ENCODE measurements at regions not wholly inside any gene's neighbourhood (a gene's known extent, or its start where the extent isn't known, plus 50 kb on each side); places are given as distances from the start of the nearest gene placed in this dataset.
"Not testable (repeated sequence)": the region's sequence is repeated elsewhere in the genome, so short reads cannot be mapped to it uniquely, and the experiment has no call there.

- DNase-seq (ENCODE audit: low read depth in 2 of 2): not testable (repeated sequence)
Observed at GRCh38 chr11:3514635-3515424, 127.0 kb downstream of the ART5 start.

GRCh38 chr11:3513311-3513710, 128.5 kb downstream of the ART5 start:
- not testable (repeated sequence) for DNase-seq (ENCODE audit: low read depth in 2 of 2)

- not testable (repeated sequence) for DNase-seq (ENCODE audit: low read depth in 2 of 2)
Observed at GRCh38 chr11:3512751-3513150, 129.0 kb downstream of the ART5 start.

GRCh38 chr11:3512133-3512703, 129.6 kb downstream of the ART5 start:
- DNase-seq (ENCODE audit: low read depth in 2 of 2): peak in 1 of 2 donors; percentile 3

- not testable (repeated sequence) for DNase-seq (ENCODE audit: low read depth in 2 of 2)
Observed at GRCh38 chr11:3511416-3512132, 130.2 kb downstream of the ART5 start.

GRCh38 chr11:3509563-3509962, 130.6 kb upstream of the ZNF195 start:
- not testable (repeated sequence) for DNase-seq (ENCODE audit: low read depth in 2 of 2)

GRCh38 chr11:3499198-3499597, 120.3 kb upstream of the ZNF195 start:
- DNase-seq (ENCODE audit: low read depth in 2 of 2): not testable (repeated sequence)

- not testable (repeated sequence) for DNase-seq (ENCODE audit: low read depth in 2 of 2)
Observed at GRCh38 chr11:3498356-3498755, 119.4 kb upstream of the ZNF195 start.

- DNase-seq (ENCODE audit: low read depth in 2 of 2): not testable (repeated sequence)
Observed at GRCh38 chr11:3493152-3493551, 114.2 kb upstream of the ZNF195 start.

GRCh38 chr11:3488003-3488402, 109.1 kb upstream of the ZNF195 start:
- not testable (repeated sequence) for DNase-seq (ENCODE audit: low read depth in 2 of 2)

- not testable (repeated sequence) for DNase-seq (ENCODE audit: low read depth in 2 of 2)
Observed at GRCh38 chr11:3485737-3486136, 106.8 kb upstream of the ZNF195 start.

GRCh38 chr11:3476937-3477885, 98.3 kb upstream of the ZNF195 start:
- not testable (repeated sequence) for DNase-seq (ENCODE audit: low read depth in 2 of 2)

- DNase-seq (ENCODE audit: low read depth in 2 of 2): not testable (repeated sequence)
Observed at GRCh38 chr11:3476084-3476936, 97.4 kb upstream of the ZNF195 start.

- DNase-seq (ENCODE audit: low read depth in 2 of 2): not testable (repeated sequence)
Observed at GRCh38 chr11:3468963-3469362, 90.0 kb upstream of the ZNF195 start.

- DNase-seq (ENCODE audit: low read depth in 2 of 2): not testable (repeated sequence)
Observed at GRCh38 chr11:3467599-3467998, 88.7 kb upstream of the ZNF195 start.

GRCh38 chr11:3455666-3456065, 76.7 kb upstream of the ZNF195 start:
- not testable (repeated sequence) for DNase-seq (ENCODE audit: low read depth in 2 of 2)

GRCh38 chr11:3454844-3455243, 75.9 kb upstream of the ZNF195 start:
- DNase-seq (ENCODE audit: low read depth in 2 of 2): peak; percentile 24 to 38

GRCh38 chr11:3453596-3454256, 74.8 kb upstream of the ZNF195 start:
- DNase-seq (ENCODE audit: low read depth in 2 of 2): not testable (repeated sequence)

GRCh38 chr11:3450822-3451221, 71.9 kb upstream of the ZNF195 start:
- not testable (repeated sequence) for DNase-seq (ENCODE audit: low read depth in 2 of 2)

- DNase-seq (ENCODE audit: low read depth in 2 of 2): not testable (repeated sequence)
Observed at GRCh38 chr11:3445535-3445934, 66.6 kb upstream of the ZNF195 start.
